Prostate gland (tissue), 2 donors: ENCODE measurements at regions not wholly inside any gene's neighbourhood (a gene's known extent, or its start where the extent isn't known, plus 50 kb on each side); places are given as distances from the start of the nearest gene placed in this dataset.

Experiments used
- DNase-seq: peaks from one replicate; pipeline ENCODE4 v3.0.0-alpha.2; 2019; ENCODE audit warnings: low spot score
- H3K27ac ChIP-seq, 2 donors: fragments of 200-600 bp; sonication (generic); 2 replicates each; pipeline ENCODE4 v1.5.1; 2017 to 2019
- H3K27me3 ChIP-seq: fragments of 200-600 bp; sonication (generic); replicated peaks from 2 replicates; pipeline ENCODE4 v1.5.1; 2019; ENCODE audit not compliant: insufficient read depth
- H3K36me3 ChIP-seq, 2 donors: fragments of 200-600 bp; sonication (generic); 1 replicate in 1 of 2; 2 replicates in 1 of 2; pipeline versions ENCODE4 v1.5.1 to v1.8.1; 2017 to 2019
- H3K4me1 ChIP-seq: fragments of 200-600 bp; sonication (generic); replicated peaks from 2 replicates; pipeline ENCODE4 v1.5.1; 2019
- H3K4me3 ChIP-seq, 2 donors: fragments of 200-600 bp; sonication (generic); 2 replicates each; pipeline ENCODE4 v1.5.1; 2017 to 2019
- H3K9me3 ChIP-seq: fragments of 200-600 bp; sonication (generic); 2 replicates; pipeline ENCODE4 v1.5.1; 2017
- CTCF ChIP-seq, 4 experiments: fragments of 200-600 bp in 2 of 4; fragments of 450-650 bp in 2 of 4; sonication (generic) in 2 of 4; IDR thresholded peaks; 1 replicate in 3 of 4; 2 replicates in 1 of 4; pipeline ENCODE4 v1.5.1; 2016 to 2019; ENCODE audit warnings: antibody characterized with exemption in 4 of 4, mild to moderate bottlenecking in 2 of 4, moderate library complexity in 2 of 4
- POLR2A ChIP-seq: fragments of 450-650 bp; IDR thresholded peaks from one replicate; pipeline ENCODE4 v1.6.1; 2016; ENCODE audit warnings: antibody characterized with exemption, mild to moderate bottlenecking
- POLR2AphosphoS5 ChIP-seq: sonication (generic); formaldehyde crosslinking; IDR thresholded peaks from one replicate; pipeline ENCODE4 v1.6.1; 2017; ENCODE audit warnings: antibody characterized with exemption
- WGBS: methylation state at CpG from one replicate; pipeline ENCODE4 v1.1.5; 2018; 5-methylcytosine and 5-hydroxymethylcytosine counted together
- intact Hi-C: fragments of 100-400 bp; cut with DNase I; formaldehyde crosslinking; loops from one replicate; pipeline ENCODE4 v1.14.2; 2022

- intact Hi-C loops, result no loop called here
- 85% methylated on average over 9 of the region's 9 CpGs for WGBS
- no peak overlapping the region for H3K4me3 ChIP-seq
Observed at GRCh38 chr11:97461934-97462333, 1072.1 kb downstream of the JRKL start.

GRCh38 chr11:97463891-97464290 is 1074.1 kb downstream of the JRKL start:
- intact Hi-C loops, result no loop called here
- DNase-seq, result no peak
- WGBS, result 40% methylated on average over 1 of the region's 1 CpG
- TF ChIP-seq POLR2AphosphoS5 (no peak), CTCF (IDR thresholded peaks at IDR 0.05) (no peak), POLR2A (no peak)
- Histone ChIP-seq H3K27me3 (no peaks in the 10 kb centered on the region), H3K4me3 (no peak overlapping the region), H3K9me3 (no peaks in the 10 kb centered on the region), H3K36me3 (no peaks in the 10 kb centered on the region), H3K4me1 (no peaks in the 10 kb centered on the region), H3K27ac (no peak overlapping the region)

More at GRCh38 chr11:97461934-97462333, 1072.1 kb downstream of the JRKL start:
- H3K4me1 ChIP-seq, result no peaks in the 10 kb centered on the region
- H3K36me3 ChIP-seq, result no peaks in the 10 kb centered on the region
- no peaks in the 10 kb centered on the region for H3K9me3 ChIP-seq
- TF ChIP-seq POLR2A, result no peak
- TF ChIP-seq POLR2AphosphoS5, result no peak
- no peak for DNase-seq
- no peak overlapping the region for H3K27ac ChIP-seq
- H3K27me3 ChIP-seq, result no peaks in the 10 kb centered on the region

- no peak for DNase-seq
- WGBS, result no CpG with 5 or more reads among the region's 1 CpG
- TF ChIP-seq CTCF (IDR thresholded peaks at IDR 0.05) (no peak), POLR2A (no peak), POLR2AphosphoS5 (no peak)
Observed at GRCh38 chr11:97471480-97471879, 1081.7 kb downstream of the JRKL start.

GRCh38 chr11:97487387-97487786 is 1097.6 kb downstream of the JRKL start:
- TF ChIP-seq POLR2A, result no peak
- TF ChIP-seq CTCF (IDR thresholded peaks at IDR 0.05), result no peak
- TF ChIP-seq POLR2AphosphoS5, result no peak
- Histone ChIP-seq H3K27me3 (no peaks in the 10 kb centered on the region), H3K27ac (no peak overlapping the region), H3K4me3 (no peak overlapping the region), H3K4me1 (no peaks in the 10 kb centered on the region), H3K9me3 (no peaks in the 10 kb centered on the region), H3K36me3 (no peaks in the 10 kb centered on the region)
- 70% methylated on average over 3 of the region's 3 CpGs for WGBS
- intact Hi-C loops, result no loop called here
- DNase-seq, result no peak

More at GRCh38 chr11:97471480-97471879, 1081.7 kb downstream of the JRKL start:
- H3K4me1 ChIP-seq, result no peaks in the 10 kb centered on the region
- no peaks in the 10 kb centered on the region for H3K36me3 ChIP-seq
- H3K27me3 ChIP-seq, result no peaks in the 10 kb centered on the region
- no peaks in the 10 kb centered on the region for H3K9me3 ChIP-seq
- no peak overlapping the region for H3K4me3 ChIP-seq
- intact Hi-C loops, result no loop called here
- H3K27ac ChIP-seq, result no peak overlapping the region

GRCh38 chr11:97498891-97499290 is 1109.1 kb downstream of the JRKL start:
- Histone ChIP-seq H3K27me3 (no peaks in the 10 kb centered on the region), H3K27ac (no peak overlapping the region), H3K9me3 (no peaks in the 10 kb centered on the region), H3K4me3 (no peak overlapping the region), H3K36me3 (no peaks in the 10 kb centered on the region), H3K4me1 (no peaks in the 10 kb centered on the region)
- intact Hi-C loops, result no loop called here
- no peak for TF ChIP-seq POLR2AphosphoS5
- no peak for TF ChIP-seq CTCF (IDR thresholded peaks at IDR 0.05)
- TF ChIP-seq POLR2A, result no peak
- 97% methylated on average over 2 of the region's 2 CpGs for WGBS
- DNase-seq, result no peak
